Subcutaneous abdominal adipose tissue (tissue), 5 donors: ENCODE measurements at regions not wholly inside any gene's neighbourhood (a gene's known extent, or its start where the extent isn't known, plus 50 kb on each side); places are given as distances from the start of the nearest gene placed in this dataset.

Source experiments
- H3K27ac ChIP-seq: one replicate; pipeline ENCODE4 v1.7.0; 2013; ENCODE audit warnings: low read depth, mild to moderate bottlenecking, inconsistent platforms, low read length, moderate library complexity
- H3K27me3 ChIP-seq, 5 donors: one replicate each; pipeline ENCODE4 v1.7.0; 2013; ENCODE audit warnings: low read length in 5 of 5, inconsistent platforms in 1 of 5; ENCODE audit not compliant: control insufficient read depth in 5 of 5, insufficient read depth in 4 of 5
- H3K36me3 ChIP-seq, 5 donors: one replicate each; pipeline ENCODE4 v1.7.0; 2013; ENCODE audit warnings: low read length in 5 of 5; ENCODE audit not compliant: control insufficient read depth in 5 of 5, insufficient read depth in 5 of 5
- H3K4me1 ChIP-seq, 5 donors: one replicate each; pipeline ENCODE4 v1.7.0; 2013; ENCODE audit warnings: low read length in 5 of 5, mild to moderate bottlenecking in 3 of 5, moderate library complexity in 1 of 5; ENCODE audit not compliant: control insufficient read depth in 5 of 5, insufficient read depth in 5 of 5
- H3K4me3 ChIP-seq, 5 donors: one replicate each; pipeline ENCODE4 v1.7.0; 2013; ENCODE audit warnings: low read length in 5 of 5, low read depth in 1 of 5
- H3K9ac ChIP-seq, 5 donors: one replicate each; pipeline ENCODE4 v1.7.0; 2013; ENCODE audit warnings: low read length in 5 of 5, mild to moderate bottlenecking in 4 of 5, moderate library complexity in 3 of 5
- H3K9me3 ChIP-seq, 5 donors: one replicate each; pipeline ENCODE4 v1.7.0; 2013; ENCODE audit warnings: low read length in 5 of 5; ENCODE audit not compliant: control insufficient read depth in 5 of 5
- donor health status: healthy.
- donor health status: healthy.
- donor health status: healthy.
- donor health status: healthy.
- donor health status: healthy.

DNA sequence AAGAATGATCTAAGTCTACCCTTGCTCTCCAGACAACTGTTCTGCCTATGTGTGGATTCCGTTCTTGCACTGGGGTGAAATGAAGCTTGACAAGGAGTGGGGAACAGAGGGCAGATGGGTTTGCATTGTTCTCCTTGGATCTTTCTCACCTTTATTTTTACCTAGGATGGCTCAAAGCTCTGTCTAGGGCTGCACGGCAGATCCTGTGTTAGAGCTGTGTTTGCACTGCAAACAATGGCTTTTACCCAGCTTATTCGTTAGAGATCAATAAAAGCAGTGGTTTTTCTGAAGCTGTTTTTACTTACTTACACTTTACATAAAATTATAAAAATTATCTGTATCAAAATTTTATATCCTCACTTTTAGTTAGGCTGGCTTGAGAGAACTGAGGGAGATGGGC is 105.1 kb downstream of the LRIG3 start:
- H3K27me3 ChIP-seq: no peaks in the 10 kb centered on the region
- no peaks in the 10 kb centered on the region for H3K9me3 ChIP-seq
- no peak overlapping the region for H3K27ac ChIP-seq
- no peak overlapping the region for H3K9ac ChIP-seq
- H3K4me1 ChIP-seq: no peaks in the 10 kb centered on the region
- no peaks in the 10 kb centered on the region for H3K36me3 ChIP-seq
- no peak overlapping the region for H3K4me3 ChIP-seq

DNA sequence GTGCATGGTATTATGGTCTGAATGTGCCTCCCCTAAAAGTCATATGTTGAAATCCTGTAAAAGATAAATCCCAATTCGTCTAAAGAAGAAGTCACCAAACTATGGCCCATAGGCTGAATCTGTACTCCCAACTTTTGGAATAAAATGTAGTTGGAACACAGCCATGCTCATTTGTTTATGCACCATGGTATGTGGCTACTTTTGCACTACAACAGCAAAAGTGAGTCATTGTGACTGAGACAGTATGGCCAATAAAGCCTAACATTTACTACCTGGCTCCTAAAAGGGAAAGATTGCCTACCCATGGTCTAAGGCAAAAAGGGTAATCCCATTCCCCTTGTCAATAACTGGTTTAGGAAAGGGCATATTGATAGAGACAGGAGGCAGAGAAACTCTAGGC is 101.8 kb downstream of the LRIG3 start:
- H3K27me3 ChIP-seq: no peaks in the 10 kb centered on the region
- no peak overlapping the region for H3K27ac ChIP-seq
- no peaks in the 10 kb centered on the region for H3K9me3 ChIP-seq
- no peak overlapping the region for H3K9ac ChIP-seq
- H3K36me3 ChIP-seq: no peaks in the 10 kb centered on the region
- H3K4me1 ChIP-seq: no peaks in the 10 kb centered on the region
- no peak overlapping the region for H3K4me3 ChIP-seq

DNA sequence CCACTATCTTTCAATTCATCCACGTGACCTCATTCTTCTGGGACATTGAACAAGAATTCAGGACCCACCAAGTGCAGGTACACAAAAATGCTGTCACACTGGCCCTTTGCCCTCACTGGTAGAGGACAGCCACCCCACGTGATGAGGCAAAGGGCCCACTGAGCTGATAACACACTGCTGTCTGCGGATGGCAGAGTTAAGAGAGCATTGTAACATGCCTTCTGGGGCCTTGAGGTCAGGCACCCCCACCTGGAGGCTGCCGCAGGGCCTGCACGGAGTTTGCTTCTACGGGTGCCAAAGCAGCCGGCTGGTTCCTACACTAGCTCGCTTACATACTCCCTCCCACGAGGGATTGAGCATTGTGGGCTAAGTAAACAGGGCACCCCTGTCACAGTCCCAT is 101.0 kb downstream of the LRIG3 start:
- H3K27ac ChIP-seq: no peak overlapping the region
- H3K9ac ChIP-seq: no peak overlapping the region

DNA sequence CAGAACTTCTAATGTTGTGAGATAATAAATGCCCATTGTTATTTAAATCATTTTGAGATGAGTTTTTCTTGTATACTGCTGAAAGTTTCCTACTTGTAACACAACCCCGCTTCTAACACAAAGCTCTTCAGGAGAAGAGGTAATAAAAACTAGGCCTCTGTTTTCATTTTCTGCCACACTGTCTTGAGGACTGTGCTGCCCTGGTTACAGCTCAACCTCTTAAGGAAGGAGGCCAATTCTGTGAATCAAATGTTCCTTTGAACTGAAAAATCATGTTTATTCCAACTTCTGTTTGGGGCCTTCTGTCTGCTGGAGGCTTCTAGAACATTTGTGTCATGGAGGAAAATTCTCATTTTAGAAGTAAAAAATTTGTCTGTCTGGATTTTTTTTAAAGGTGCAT is 100.3 kb downstream of the LRIG3 start:
- Histone ChIP-seq H3K27me3 (no peaks in the 10 kb centered on the region), H3K27ac (no peak overlapping the region), H3K4me3 (no peak overlapping the region), H3K9me3 (no peaks in the 10 kb centered on the region), H3K9ac (no peak overlapping the region), H3K36me3 (no peaks in the 10 kb centered on the region), H3K4me1 (no peaks in the 10 kb centered on the region)

More for the DNA sequence above, 101.0 kb downstream of the LRIG3 start:
- Histone ChIP-seq H3K9me3 (no peaks in the 10 kb centered on the region), H3K4me3 (no peak overlapping the region), H3K4me1 (no peaks in the 10 kb centered on the region), H3K27me3 (no peaks in the 10 kb centered on the region), H3K36me3 (no peaks in the 10 kb centered on the region)
